Activated T-helper 1 cell treated with anti-CD3 and anti-CD28 coated beads, Interleukin-12 subunit alpha, Interleukin-12 subunit beta, Interleukin-2, Interleukin-4 antibody, amounts not matched to agents 30 ng/mL and 10 ng/mL and 1 ng/mL, durations not matched to agents 14 hours and 24 hours and 36 hours (primary cell): ENCODE measurements at regions not wholly inside any gene's neighbourhood (a gene's known extent, or its start where the extent isn't known, plus 50 kb on each side); places are given as distances from the start of the nearest gene placed in this dataset.

Experiments
- DNase-seq: peaks from one replicate; pipeline ENCODE4 v3.0.0; 2021; ENCODE audit warnings: low spot score
- H3K27ac Mint-ChIP-seq: one replicate; pipeline ENCODE4 v1.8.0; 2021; ENCODE audit warnings: mild to moderate bottlenecking, mixed read lengths
- H3K27me3 Mint-ChIP-seq: one replicate; pipeline ENCODE4 v1.8.0; 2022; ENCODE audit warnings: mild to moderate bottlenecking, moderate library complexity, mixed read lengths; ENCODE audit not compliant: insufficient read depth
- H3K36me3 Mint-ChIP-seq: one replicate; pipeline ENCODE4 v1.8.0; 2021; ENCODE audit warnings: low read depth, mixed read lengths
- H3K4me1 Mint-ChIP-seq: one replicate; pipeline ENCODE4 v1.8.0; 2021; ENCODE audit warnings: low read depth, mixed read lengths
- H3K4me3 Mint-ChIP-seq: one replicate; pipeline ENCODE4 v1.8.0; 2021; ENCODE audit warnings: mild to moderate bottlenecking, moderate library complexity, mixed read lengths
- H3K9me3 Mint-ChIP-seq: one replicate; pipeline ENCODE4 v1.8.0; 2021; ENCODE audit warnings: mixed read lengths
- intact Hi-C: fragments of 100-400 bp; cut with micrococcal nuclease; formaldehyde crosslinking; loops from one replicate; pipeline ENCODE4 v1.15.1; 2024

DNA sequence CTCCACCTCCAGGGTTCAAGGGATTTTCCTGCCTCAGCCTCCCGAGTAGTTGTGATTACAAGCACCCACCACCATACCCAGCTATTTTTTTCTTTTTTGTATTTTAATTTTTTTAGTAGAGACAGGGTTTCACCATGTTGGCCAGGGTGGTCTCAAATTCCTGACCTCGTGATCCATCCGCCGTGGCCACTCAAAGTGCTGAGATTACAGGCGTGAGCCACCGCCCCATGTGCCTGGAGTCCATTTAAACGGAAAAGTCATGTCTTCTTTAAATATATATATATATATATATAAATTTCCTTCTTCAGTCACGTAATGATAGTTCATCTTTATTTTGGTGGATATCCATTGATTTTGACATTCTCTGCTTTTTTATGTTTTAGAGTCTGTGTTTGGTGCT is 264.0 kb upstream of the PITX2 start:
- H3K4me1 Mint-ChIP-seq: no peaks in the 10 kb centered on the region
- intact Hi-C loops: no loop called here
- H3K4me3 Mint-ChIP-seq: no peak overlapping the region
- no peaks in the 10 kb centered on the region for H3K36me3 Mint-ChIP-seq
- H3K27me3 Mint-ChIP-seq: no peaks in the 10 kb centered on the region
- no peak overlapping the region for H3K27ac Mint-ChIP-seq
- no peaks in the 10 kb centered on the region for H3K9me3 Mint-ChIP-seq
- no peak for DNase-seq

GRCh38 chr4:110897784-110898183 is 274.9 kb upstream of the PITX2 start:
- Mint-ChIP-seq H3K27ac (no peak overlapping the region), H3K4me1 (no peaks in the 10 kb centered on the region), H3K9me3 (no peaks in the 10 kb centered on the region), H3K36me3 (no peaks in the 10 kb centered on the region), H3K4me3 (no peak overlapping the region), H3K27me3 (peaks cover 2% of the 10 kb centered on the region)
- intact Hi-C loops: no loop called here
- DNase-seq: no peak

DNA sequence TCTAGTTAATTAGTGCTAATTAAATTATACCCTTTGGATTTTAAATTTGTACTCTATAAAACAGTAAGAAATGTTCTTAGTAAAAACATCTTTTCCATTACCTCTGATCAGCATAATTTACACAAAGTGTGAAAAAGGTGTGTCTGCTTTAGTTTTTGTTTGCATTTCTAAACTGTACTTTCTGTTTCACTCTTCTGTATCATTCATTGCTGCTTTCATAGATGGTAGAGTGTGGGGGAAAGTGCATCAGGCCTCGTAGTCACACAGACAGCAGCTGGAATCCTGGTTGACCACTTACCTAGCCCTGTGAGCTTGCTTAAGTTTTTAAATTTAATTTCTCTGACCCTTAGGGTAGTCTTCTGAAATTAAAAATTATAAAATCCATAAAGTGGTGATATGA is 275.4 kb upstream of the PITX2 start:
- no peak overlapping the region for H3K27ac Mint-ChIP-seq
- H3K4me1 Mint-ChIP-seq: no peaks in the 10 kb centered on the region
- H3K36me3 Mint-ChIP-seq: no peaks in the 10 kb centered on the region
- H3K9me3 Mint-ChIP-seq: no peaks in the 10 kb centered on the region
- DNase-seq: no peak
- peaks cover 2% of the 10 kb centered on the region for H3K27me3 Mint-ChIP-seq
- intact Hi-C loops: no loop called here
- no peak overlapping the region for H3K4me3 Mint-ChIP-seq

GRCh38 chr4:110900213-110900769 is 277.4 kb upstream of the PITX2 start:
- no peak for DNase-seq
- Mint-ChIP-seq H3K4me1 (no peaks in the 10 kb centered on the region), H3K27me3 (peaks cover 2% of the 10 kb centered on the region), H3K9me3 (no peaks in the 10 kb centered on the region), H3K27ac (no peak overlapping the region), H3K36me3 (no peaks in the 10 kb centered on the region), H3K4me3 (no peak overlapping the region)
- intact Hi-C loops: no loop called here

GRCh38 chr4:110902500-110902899 is 279.6 kb upstream of the PITX2 start:
- no peaks in the 10 kb centered on the region for H3K36me3 Mint-ChIP-seq
- no peaks in the 10 kb centered on the region for H3K9me3 Mint-ChIP-seq
- no peak overlapping the region for H3K4me3 Mint-ChIP-seq

DNA sequence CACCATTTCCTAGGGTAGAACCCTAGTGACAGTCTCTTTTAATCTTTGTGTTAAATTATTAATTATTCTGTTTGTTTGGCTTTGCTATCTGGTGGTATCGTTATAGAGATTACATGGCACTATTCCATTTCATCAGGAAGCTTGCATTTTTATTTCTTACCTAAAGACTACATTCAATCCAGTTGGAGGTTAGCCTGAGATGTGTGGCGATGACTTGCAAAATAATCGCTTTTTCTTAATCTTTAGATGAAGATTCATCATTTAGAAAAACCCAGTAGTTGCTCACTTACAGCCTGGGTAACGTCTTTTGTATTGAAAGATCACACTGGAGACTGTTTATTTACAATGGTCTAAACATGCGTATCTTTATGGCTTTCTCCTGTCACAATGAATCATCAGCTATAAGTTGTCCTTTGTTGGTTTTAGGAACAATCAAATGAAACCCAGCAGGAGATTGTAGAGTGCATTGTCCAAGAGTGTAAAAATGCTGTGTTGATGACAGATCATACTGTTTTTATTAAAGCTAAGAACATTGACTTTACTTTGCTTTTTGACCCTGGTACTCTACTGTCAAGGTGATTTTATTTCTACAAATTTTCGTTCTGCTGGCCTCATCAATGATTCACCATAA is 281.7 kb upstream of the PITX2 start:
- peaks cover 2% of the 10 kb centered on the region for H3K27me3 Mint-ChIP-seq
- no peak overlapping the region for H3K4me3 Mint-ChIP-seq
- no peaks in the 10 kb centered on the region for H3K9me3 Mint-ChIP-seq
- H3K36me3 Mint-ChIP-seq: no peaks in the 10 kb centered on the region
- no peak overlapping the region for H3K27ac Mint-ChIP-seq
- no peak for DNase-seq
- no peaks in the 10 kb centered on the region for H3K4me1 Mint-ChIP-seq
- intact Hi-C loops: no loop called here

More at GRCh38 chr4:110902500-110902899, 279.6 kb upstream of the PITX2 start:
- peaks cover 2% of the 10 kb centered on the region for H3K27me3 Mint-ChIP-seq
- H3K27ac Mint-ChIP-seq: no peak overlapping the region
- H3K4me1 Mint-ChIP-seq: no peaks in the 10 kb centered on the region
- intact Hi-C loops: no loop called here
- DNase-seq: no peak

- Mint-ChIP-seq H3K27ac (no peak overlapping the region), H3K4me1 (no peaks in the 10 kb centered on the region), H3K4me3 (no peak overlapping the region), H3K36me3 (no peaks in the 10 kb centered on the region), H3K9me3 (no peaks in the 10 kb centered on the region), H3K27me3 (no peaks in the 10 kb centered on the region)
- DNase-seq: no peak
- intact Hi-C loops: no loop called here
Observed at GRCh38 chr4:110905367-110905766, 282.5 kb upstream of the PITX2 start.

GRCh38 chr4:110907801-110908313 is 285.0 kb upstream of the PITX2 start:
- intact Hi-C loops: no loop called here
- Mint-ChIP-seq H3K36me3 (no peaks in the 10 kb centered on the region), H3K4me3 (no peak overlapping the region), H3K9me3 (no peaks in the 10 kb centered on the region), H3K27me3 (no peaks in the 10 kb centered on the region), H3K27ac (no peak overlapping the region), H3K4me1 (no peaks in the 10 kb centered on the region)
- DNase-seq: no peak

DNA sequence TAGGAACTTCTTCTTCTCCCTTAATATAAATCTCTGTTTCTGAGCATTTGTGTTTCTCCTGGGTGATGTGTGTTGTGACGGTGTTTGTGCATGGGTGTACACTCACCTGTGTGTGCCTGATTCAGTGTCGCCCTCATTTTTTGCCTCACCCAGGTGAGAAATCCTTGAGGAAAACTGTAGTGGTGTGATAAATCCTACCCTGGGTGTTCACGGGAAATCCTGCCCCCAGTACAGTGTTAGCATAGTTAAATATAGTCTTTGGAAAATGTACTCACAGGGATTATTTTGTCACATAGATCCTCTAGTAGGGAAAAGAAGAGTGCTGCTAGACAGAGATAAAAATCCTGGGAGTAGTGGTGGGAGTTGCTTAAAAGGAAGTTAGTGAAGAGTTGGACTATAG is 291.9 kb upstream of the PITX2 start:
- no peaks in the 10 kb centered on the region for H3K9me3 Mint-ChIP-seq
- H3K4me3 Mint-ChIP-seq: no peak overlapping the region
- H3K4me1 Mint-ChIP-seq: no peaks in the 10 kb centered on the region
- H3K27ac Mint-ChIP-seq: no peak overlapping the region
- no peaks in the 10 kb centered on the region for H3K27me3 Mint-ChIP-seq
- intact Hi-C loops: no loop called here
- no peaks in the 10 kb centered on the region for H3K36me3 Mint-ChIP-seq
- DNase-seq: no peak

DNA sequence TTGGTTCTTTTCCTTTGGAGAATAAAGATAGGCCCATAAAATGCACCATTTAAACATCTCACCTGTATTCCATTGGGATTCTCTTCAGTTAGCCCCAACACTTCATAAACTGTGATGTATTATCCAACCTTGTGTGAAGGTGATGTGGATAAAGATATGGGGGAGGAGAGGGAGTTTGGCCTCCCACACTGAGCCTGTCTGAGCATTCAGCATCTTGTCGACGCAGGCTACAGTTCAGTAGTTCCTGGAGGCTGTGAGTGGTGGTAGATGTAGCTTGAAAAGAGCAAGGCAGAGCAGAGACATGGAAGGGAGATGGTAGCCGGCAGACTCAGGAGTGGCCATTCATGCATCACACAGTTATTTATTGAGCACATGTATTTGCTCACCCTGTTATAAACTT is 292.4 kb upstream of the PITX2 start:
- Mint-ChIP-seq H3K27ac (no peak overlapping the region), H3K4me1 (no peaks in the 10 kb centered on the region), H3K4me3 (no peak overlapping the region), H3K36me3 (no peaks in the 10 kb centered on the region), H3K9me3 (no peaks in the 10 kb centered on the region), H3K27me3 (no peaks in the 10 kb centered on the region)
- DNase-seq: no peak
- intact Hi-C loops: no loop called here

- DNase-seq: no peak
- Mint-ChIP-seq H3K36me3 (no peaks in the 10 kb centered on the region), H3K9me3 (no peaks in the 10 kb centered on the region), H3K27ac (no peak overlapping the region), H3K4me3 (no peak overlapping the region), H3K4me1 (no peaks in the 10 kb centered on the region), H3K27me3 (no peaks in the 10 kb centered on the region)
- intact Hi-C loops: no loop called here
Observed at GRCh38 chr4:110916505-110916904, 293.6 kb upstream of the PITX2 start.

GRCh38 chr4:110917835-110918234 is 295.0 kb upstream of the PITX2 start:
- no peak for DNase-seq
- H3K27ac Mint-ChIP-seq: no peak overlapping the region
- no peaks in the 10 kb centered on the region for H3K9me3 Mint-ChIP-seq
- intact Hi-C loops: no loop called here
- no peak overlapping the region for H3K4me3 Mint-ChIP-seq
- no peaks in the 10 kb centered on the region for H3K4me1 Mint-ChIP-seq
- no peaks in the 10 kb centered on the region for H3K27me3 Mint-ChIP-seq
- no peaks in the 10 kb centered on the region for H3K36me3 Mint-ChIP-seq

GRCh38 chr4:110920990-110921389 is 298.1 kb upstream of the PITX2 start:
- Mint-ChIP-seq H3K4me3 (no peak overlapping the region), H3K36me3 (no peaks in the 10 kb centered on the region), H3K4me1 (no peaks in the 10 kb centered on the region), H3K9me3 (no peaks in the 10 kb centered on the region), H3K27me3 (no peaks in the 10 kb centered on the region), H3K27ac (no peak overlapping the region)
- intact Hi-C loops: no loop called here
- no peak for DNase-seq

DNA sequence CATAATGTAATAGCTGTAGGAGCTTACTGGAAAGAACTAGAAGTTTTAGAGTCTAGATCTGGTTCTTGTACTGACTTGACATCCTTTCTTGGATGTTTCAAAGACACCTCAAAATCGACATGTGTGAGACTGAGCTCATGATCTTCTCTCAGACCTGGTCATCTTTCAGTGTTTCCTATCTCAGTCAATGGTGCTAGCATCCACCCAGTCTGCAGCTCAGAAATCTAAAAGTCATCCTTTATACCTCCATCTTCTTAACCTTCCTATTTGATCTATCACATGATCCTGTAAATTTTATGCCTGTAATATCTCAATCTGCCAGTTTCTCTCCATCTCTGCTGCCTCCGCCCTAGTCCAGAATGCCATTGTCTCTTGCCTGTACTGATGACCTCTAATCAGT is 301.9 kb upstream of the PITX2 start:
- no peaks in the 10 kb centered on the region for H3K27me3 Mint-ChIP-seq
- H3K4me3 Mint-ChIP-seq: no peak overlapping the region
- no peaks in the 10 kb centered on the region for H3K4me1 Mint-ChIP-seq
- no peak for DNase-seq
- no peaks in the 10 kb centered on the region for H3K9me3 Mint-ChIP-seq
- intact Hi-C loops: no loop called here
- no peaks in the 10 kb centered on the region for H3K36me3 Mint-ChIP-seq
- no peak overlapping the region for H3K27ac Mint-ChIP-seq
